ENCODE measurements at regions not wholly inside any gene's neighbourhood (a gene's known extent, or its start where the extent isn't known, plus 50 kb on each side); places are given as distances from the start of the nearest gene placed in this dataset.

DNA sequence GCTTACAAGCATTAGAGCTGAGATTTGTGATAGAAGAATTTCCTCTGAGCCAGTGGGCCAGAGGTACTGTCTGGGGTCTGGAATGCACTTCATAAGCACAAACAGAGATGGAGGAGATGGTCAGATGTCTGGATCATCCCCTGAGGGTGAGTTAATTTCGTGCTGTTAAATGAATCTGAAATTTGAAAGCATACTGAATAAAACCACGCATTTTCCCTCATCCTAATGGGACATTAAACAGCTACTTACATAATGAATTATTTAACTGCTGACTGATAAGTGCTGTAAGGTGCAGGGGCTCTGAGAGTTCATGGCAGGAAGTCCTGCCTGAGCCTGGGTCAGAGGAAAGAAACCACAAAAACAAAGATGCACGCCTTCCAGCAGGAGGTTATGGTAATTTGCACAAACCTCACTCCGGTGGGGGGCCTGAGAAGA, 136.3 kb upstream of the XYLT1 start:
- Histone ChIP-seq H3K9ac (ENCODE audit: low read depth in 2 of 2, low read length in 2 of 2) (no peak overlapping the region), H3K4me1 (no peaks in the 10 kb centered on the region), H3K36me3 (no peaks in the 10 kb centered on the region), H3K27me3 (no peaks in the 10 kb centered on the region), H3K4me3 (no peak overlapping the region), H3K27ac (no peak overlapping the region), H3K9me3 (no peaks in the 10 kb centered on the region)
- intact Hi-C loops (cut with DNase I), result no loop called here
- TF ChIP-seq CTCF (IDR thresholded peaks at IDR 0.05), result no peak
- DNase-seq, result no peak

DNA sequence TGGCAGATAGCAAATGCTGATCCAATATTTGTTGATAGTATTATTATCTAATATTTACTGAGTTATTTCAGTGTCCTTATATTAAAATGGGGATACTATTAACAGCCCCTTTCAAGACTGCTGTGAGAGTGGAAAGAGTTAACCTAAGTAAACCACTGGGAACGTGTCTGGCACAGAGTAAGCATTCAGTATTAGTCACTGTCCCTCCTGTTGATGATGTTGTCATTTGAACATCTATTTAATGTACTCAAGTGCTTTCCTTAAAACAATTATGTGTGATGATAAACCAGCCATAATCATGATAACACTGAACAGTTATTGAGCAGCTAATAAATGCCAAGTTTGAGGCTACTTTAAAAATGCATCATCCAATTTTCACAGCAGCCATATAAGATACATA, 135.7 kb upstream of the XYLT1 start:
- Histone ChIP-seq H3K36me3 (no peaks in the 10 kb centered on the region), H3K27me3 (no peaks in the 10 kb centered on the region), H3K9me3 (no peaks in the 10 kb centered on the region), H3K4me3 (no peak overlapping the region), H3K27ac (no peak overlapping the region), H3K4me1 (no peaks in the 10 kb centered on the region), H3K9ac (ENCODE audit: low read depth in 2 of 2, low read length in 2 of 2) (no peak overlapping the region)
- intact Hi-C loops (cut with DNase I), result no loop called here
- DNase-seq, result no peak
- TF ChIP-seq CTCF (IDR thresholded peaks at IDR 0.05), result no peak

DNA sequence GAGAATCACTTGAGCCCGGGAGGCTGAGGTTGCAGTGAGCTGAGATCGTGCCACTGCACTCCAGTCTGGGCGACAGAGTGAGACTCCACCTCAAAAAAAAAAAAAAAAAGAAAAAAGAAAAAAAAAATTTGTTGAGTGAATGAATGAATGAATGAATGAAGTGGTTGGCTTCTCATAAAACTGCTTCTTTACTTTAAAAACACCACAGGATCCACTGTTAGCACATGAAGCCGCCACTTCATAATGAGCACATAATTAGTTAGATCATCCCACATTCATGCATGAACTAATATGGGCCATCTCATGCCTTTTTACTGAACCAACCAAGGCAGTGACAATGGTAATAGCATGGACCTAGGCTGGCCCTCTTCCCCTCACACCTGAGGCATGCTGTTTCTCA, 135.0 kb upstream of the XYLT1 start:
- H3K27me3 ChIP-seq, result no peaks in the 10 kb centered on the region
- no peak overlapping the region for H3K4me3 ChIP-seq
- H3K9ac ChIP-seq (ENCODE audit: low read depth in 2 of 2, low read length in 2 of 2), result no peak overlapping the region
- H3K9me3 ChIP-seq, result no peaks in the 10 kb centered on the region
- no peaks in the 10 kb centered on the region for H3K36me3 ChIP-seq
- no peak overlapping the region for H3K27ac ChIP-seq
- intact Hi-C loops (cut with DNase I), result no loop called here
- no peak for DNase-seq
- TF ChIP-seq CTCF (IDR thresholded peaks at IDR 0.05), result no peak
- H3K4me1 ChIP-seq, result no peaks in the 10 kb centered on the region

- Histone ChIP-seq H3K4me3 (no peak overlapping the region), H3K9ac (ENCODE audit: low read depth in 2 of 2, low read length in 2 of 2) (no peak overlapping the region), H3K27me3 (no peaks in the 10 kb centered on the region), H3K9me3 (no peaks in the 10 kb centered on the region), H3K27ac (no peak overlapping the region), H3K4me1 (no peaks in the 10 kb centered on the region), H3K36me3 (no peaks in the 10 kb centered on the region)
- no peak for DNase-seq
- no peak for TF ChIP-seq CTCF (IDR thresholded peaks at IDR 0.05)
- intact Hi-C loops (cut with DNase I), result no loop called here
These were observed 132.9 kb upstream of the XYLT1 start for GRCh38 chr16:17603626-17604025.

DNA sequence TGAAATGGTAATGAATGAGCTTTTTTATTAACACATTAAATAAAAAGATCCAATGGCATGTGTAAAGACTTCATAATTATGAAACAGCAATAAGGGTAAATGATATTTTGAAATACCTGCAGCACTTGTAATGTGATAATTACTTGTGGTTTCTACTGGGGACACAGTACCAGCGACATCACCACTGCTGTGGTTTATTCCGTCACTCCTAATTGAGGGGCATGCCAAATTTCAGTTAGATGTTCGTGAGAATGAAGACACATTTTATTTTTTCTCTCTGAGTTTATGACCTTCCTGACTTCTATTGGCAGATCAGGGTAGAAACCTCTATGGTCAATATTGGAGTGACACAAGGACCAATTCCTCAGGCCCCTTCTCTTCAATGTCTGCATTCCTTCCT, 131.9 kb upstream of the XYLT1 start:
- Histone ChIP-seq H3K27me3 (no peaks in the 10 kb centered on the region), H3K4me3 (no peak overlapping the region), H3K4me1 (no peaks in the 10 kb centered on the region), H3K9me3 (no peaks in the 10 kb centered on the region), H3K9ac (ENCODE audit: low read depth in 2 of 2, low read length in 2 of 2) (no peak overlapping the region), H3K36me3 (no peaks in the 10 kb centered on the region), H3K27ac (no peak overlapping the region)
- DNase-seq, result no peak
- no peak for TF ChIP-seq CTCF (IDR thresholded peaks at IDR 0.05)
- intact Hi-C loops (cut with DNase I), result no loop called here

- TF ChIP-seq CTCF (IDR thresholded peaks at IDR 0.05), result no peak
- H3K4me1 ChIP-seq, result no peaks in the 10 kb centered on the region
These were observed 128.2 kb upstream of the XYLT1 start for GRCh38 chr16:17598968-17599367.

More at GRCh38 chr16:17598968-17599367, 128.2 kb upstream of the XYLT1 start:
- Histone ChIP-seq H3K9me3 (no peaks in the 10 kb centered on the region), H3K27me3 (no peaks in the 10 kb centered on the region), H3K27ac (no peak overlapping the region), H3K36me3 (no peaks in the 10 kb centered on the region), H3K4me3 (no peak overlapping the region), H3K9ac (ENCODE audit: low read depth in 2 of 2, low read length in 2 of 2) (no peak overlapping the region)
- no peak for DNase-seq
- intact Hi-C loops (cut with DNase I), result no loop called here
